Neural progenitor cell (in vitro differentiated cells): ENCODE measurements at regions not wholly inside any gene's neighbourhood (a gene's known extent, or its start where the extent isn't known, plus 50 kb on each side); places are given as distances from the start of the nearest gene placed in this dataset.

Experiments used
- DNase-seq: peaks from one replicate; pipeline ENCODE4 v3.0.0-alpha.2; 2016; ENCODE audit warnings: low spot score
- H2AFZ ChIP-seq: fragments of 200-600 bp; sonication (generic); replicated peaks from 2 replicates; pipeline ENCODE4 v1.6.1; 2016; ENCODE audit warnings: antibody characterized with exemption
- H3F3A ChIP-seq: fragments of 200-600 bp; sonication (generic); 2 replicates; pipeline ENCODE4 v1.6.1; 2016; ENCODE audit warnings: antibody characterized with exemption, low read depth
- H3K27ac ChIP-seq: fragments of 200-600 bp; sonication (generic); 2 replicates; pipeline ENCODE4 v1.5.1; 2016; ENCODE audit warnings: mild to moderate bottlenecking
- H3K27me3 ChIP-seq: fragments of 200-600 bp; sonication (generic); 2 replicates; pipeline ENCODE4 v1.6.1; 2016; ENCODE audit warnings: mild to moderate bottlenecking, moderate library complexity
- H3K36me3 ChIP-seq: fragments of 200-600 bp; sonication (generic); 2 replicates; pipeline ENCODE4 v1.5.1; 2016
- H3K4me1 ChIP-seq: fragments of 200-600 bp; sonication (generic); 2 replicates; pipeline ENCODE4 v1.6.1; 2016; ENCODE audit warnings: mixed run types
- H3K4me2 ChIP-seq: fragments of 200-600 bp; sonication (generic); 2 replicates; pipeline ENCODE4 v1.6.1; 2016
- H3K4me3 ChIP-seq: fragments of 200-600 bp; sonication (generic); 2 replicates; pipeline ENCODE4 v1.5.1; 2016
- H3K79me2 ChIP-seq: fragments of 200-600 bp; sonication (generic); 2 replicates; pipeline ENCODE4 v1.6.1; 2016; ENCODE audit warnings: low read depth
- H3K9ac ChIP-seq: fragments of 200-600 bp; sonication (generic); 2 replicates; pipeline ENCODE4 v1.6.1; 2016
- H3K9me3 ChIP-seq: fragments of 200-600 bp; sonication (generic); 2 replicates; pipeline ENCODE4 v1.5.1; 2016; ENCODE audit warnings: low read depth
- H4K20me1 ChIP-seq: fragments of 200-600 bp; sonication (generic); 2 replicates; pipeline ENCODE4 v1.6.1; 2016; ENCODE audit warnings: low read depth
- H3K27ac Mint-ChIP-seq: 3 replicates; pipeline ENCODE4 v1.8.0; 2021; ENCODE audit warnings: mixed read lengths
- H3K27me3 Mint-ChIP-seq: 2 replicates; pipeline ENCODE4 v1.8.0; 2022; ENCODE audit warnings: low read depth, mild to moderate bottlenecking, inconsistent platforms, moderate library complexity, mixed read lengths; ENCODE audit not compliant: insufficient read depth
- H3K36me3 Mint-ChIP-seq: 3 replicates; pipeline ENCODE4 v1.8.0; 2021; ENCODE audit warnings: mixed read lengths
- H3K4me1 Mint-ChIP-seq: 3 replicates; pipeline ENCODE4 v1.8.0; 2021; ENCODE audit warnings: mixed read lengths
- H3K4me3 Mint-ChIP-seq: 3 replicates; pipeline ENCODE4 v1.8.0; 2021; ENCODE audit warnings: mild to moderate bottlenecking, moderate library complexity, mixed read lengths
- H3K9me3 Mint-ChIP-seq: 3 replicates; pipeline ENCODE4 v1.8.0; 2020; ENCODE audit warnings: mixed read lengths
- EZH2 ChIP-seq: fragments of 200-600 bp; sonication (generic); IDR thresholded peaks from 2 replicates; pipeline ENCODE4 v1.6.1; 2017; ENCODE audit warnings: antibody characterized with exemption, mild to moderate bottlenecking, moderate library complexity
- EZH2phosphoT487 ChIP-seq: fragments of 200-600 bp; sonication (generic); IDR thresholded peaks from 2 replicates; pipeline ENCODE4 v1.6.1; 2017; ENCODE audit warnings: antibody characterized with exemption
- TF ChIP-seq, protein P1 (sequence below): fragments of 200-600 bp; sonication (generic); IDR thresholded peaks from 2 replicates; pipeline ENCODE4 v1.5.1; 2017; ENCODE audit warnings: antibody characterized with exemption, mild to moderate bottlenecking

DNA sequence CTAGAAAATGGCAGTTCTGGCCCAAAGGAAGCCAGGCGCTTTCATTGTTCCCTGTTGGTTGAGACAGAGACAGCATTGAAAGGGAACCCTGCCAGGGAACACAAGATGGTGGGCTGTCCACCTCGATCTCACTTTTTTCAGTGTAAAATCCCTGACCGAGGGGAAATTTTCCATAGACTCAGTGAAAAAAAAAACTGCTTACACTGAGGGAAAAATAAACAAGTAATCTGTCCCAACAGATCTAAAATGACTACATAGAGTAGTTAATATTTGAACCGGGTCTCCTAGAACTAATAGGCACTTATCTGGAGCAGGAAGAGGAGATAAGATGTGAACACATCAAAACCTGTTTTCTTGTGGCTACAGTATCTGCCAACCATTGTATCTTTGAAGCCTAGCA, 763.4 kb upstream of the GOLIM4 start:
- no peak for DNase-seq
- peaks cover 7% of the 10 kb centered on the region for H3K9me3 Mint-ChIP-seq
- Histone ChIP-seq H3K4me1 (no peaks in the 10 kb centered on the region), H3F3A (no peaks in the 10 kb centered on the region), H3K27me3 (no peaks in the 10 kb centered on the region), H3K36me3 (no peaks in the 10 kb centered on the region), H3K9ac (no peak overlapping the region), H3K27ac (no peak overlapping the region), H4K20me1 (no peaks in the 10 kb centered on the region), H3K4me3 (no peak overlapping the region), H3K4me2 (no peak overlapping the region), H2AFZ (no peak overlapping the region), H3K79me2 (no peaks in the 10 kb centered on the region), H3K9me3 (no peaks in the 10 kb centered on the region)
- H3K4me1 Mint-ChIP-seq: no peaks in the 10 kb centered on the region
- no peak overlapping the region for H3K4me3 Mint-ChIP-seq
- H3K27ac Mint-ChIP-seq: no peak overlapping the region
- peaks cover 5% of the 10 kb centered on the region for H3K36me3 Mint-ChIP-seq
- TF ChIP-seq, protein P1, sequence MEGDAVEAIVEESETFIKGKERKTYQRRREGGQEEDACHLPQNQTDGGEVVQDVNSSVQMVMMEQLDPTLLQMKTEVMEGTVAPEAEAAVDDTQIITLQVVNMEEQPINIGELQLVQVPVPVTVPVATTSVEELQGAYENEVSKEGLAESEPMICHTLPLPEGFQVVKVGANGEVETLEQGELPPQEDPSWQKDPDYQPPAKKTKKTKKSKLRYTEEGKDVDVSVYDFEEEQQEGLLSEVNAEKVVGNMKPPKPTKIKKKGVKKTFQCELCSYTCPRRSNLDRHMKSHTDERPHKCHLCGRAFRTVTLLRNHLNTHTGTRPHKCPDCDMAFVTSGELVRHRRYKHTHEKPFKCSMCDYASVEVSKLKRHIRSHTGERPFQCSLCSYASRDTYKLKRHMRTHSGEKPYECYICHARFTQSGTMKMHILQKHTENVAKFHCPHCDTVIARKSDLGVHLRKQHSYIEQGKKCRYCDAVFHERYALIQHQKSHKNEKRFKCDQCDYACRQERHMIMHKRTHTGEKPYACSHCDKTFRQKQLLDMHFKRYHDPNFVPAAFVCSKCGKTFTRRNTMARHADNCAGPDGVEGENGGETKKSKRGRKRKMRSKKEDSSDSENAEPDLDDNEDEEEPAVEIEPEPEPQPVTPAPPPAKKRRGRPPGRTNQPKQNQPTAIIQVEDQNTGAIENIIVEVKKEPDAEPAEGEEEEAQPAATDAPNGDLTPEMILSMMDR: no peak
- TF ChIP-seq EZH2 (no peak), EZH2phosphoT487 (no peak)
- H3K27me3 Mint-ChIP-seq: no peaks in the 10 kb centered on the region

DNA sequence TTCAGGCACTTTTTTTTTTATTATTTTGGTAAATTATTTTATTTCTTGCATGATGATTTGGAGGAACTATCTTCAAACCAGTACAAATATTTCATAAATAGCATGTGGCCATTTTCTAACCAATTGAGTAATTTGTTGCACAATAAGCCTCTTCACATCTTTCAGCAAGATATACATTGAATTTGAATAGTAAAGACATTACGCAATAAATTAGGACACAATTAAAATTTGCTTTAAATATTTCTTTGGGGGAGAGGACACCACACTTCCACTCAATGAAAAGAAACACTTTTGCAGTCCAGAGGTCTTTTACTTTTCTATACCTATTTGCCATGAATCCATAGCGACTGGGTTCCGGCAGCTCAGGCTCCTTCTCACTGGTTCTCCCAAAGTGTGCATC, 762.6 kb upstream of the GOLIM4 start:
- Mint-ChIP-seq H3K4me3 (no peak overlapping the region), H3K27ac (no peak overlapping the region), H3K4me1 (no peaks in the 10 kb centered on the region), H3K9me3 (peaks cover 9% of the 10 kb centered on the region), H3K36me3 (peaks cover 5% of the 10 kb centered on the region), H3K27me3 (no peaks in the 10 kb centered on the region)
- H3K4me3 ChIP-seq: no peak overlapping the region
- no peak overlapping the region for H3K9ac ChIP-seq
- no peak overlapping the region for H3K4me2 ChIP-seq
- no peaks in the 10 kb centered on the region for H3K79me2 ChIP-seq
- H3K27ac ChIP-seq: no peak overlapping the region
- H3K27me3 ChIP-seq: no peaks in the 10 kb centered on the region
- H4K20me1 ChIP-seq: no peaks in the 10 kb centered on the region
- H3K9me3 ChIP-seq: no peaks in the 10 kb centered on the region
- H3K36me3 ChIP-seq: no peaks in the 10 kb centered on the region
- no peak overlapping the region for H2AFZ ChIP-seq
- H3K4me1 ChIP-seq: no peaks in the 10 kb centered on the region
- no peak for DNase-seq
- no peak for TF ChIP-seq EZH2phosphoT487
- TF ChIP-seq EZH2: no peak
- TF ChIP-seq, protein P1: no peak
- H3F3A ChIP-seq: no peaks in the 10 kb centered on the region

DNA sequence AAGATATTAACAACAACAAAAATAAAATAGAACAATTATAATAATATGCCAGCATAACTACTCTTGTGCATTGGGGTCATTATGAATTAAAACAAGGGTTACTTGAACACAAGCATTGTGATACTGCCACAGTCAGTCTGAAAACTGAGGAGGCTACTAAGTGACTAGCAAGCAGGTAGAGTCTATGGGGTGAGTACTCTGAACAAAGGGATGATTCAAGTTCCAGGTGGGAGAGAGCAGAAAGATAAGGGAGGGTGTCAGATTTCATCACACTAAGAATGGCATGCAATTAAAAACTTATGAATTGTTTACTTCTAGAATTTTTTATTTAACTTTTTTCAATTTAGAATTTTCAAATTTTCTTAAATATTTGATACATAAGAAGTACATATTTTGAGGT, 754.4 kb upstream of the GOLIM4 start:
- no peaks in the 10 kb centered on the region for H3K36me3 ChIP-seq
- H3F3A ChIP-seq: no peaks in the 10 kb centered on the region
- H3K79me2 ChIP-seq: no peaks in the 10 kb centered on the region
- H3K9ac ChIP-seq: no peak overlapping the region
- Mint-ChIP-seq H3K9me3 (peaks cover 14% of the 10 kb centered on the region), H3K27me3 (peaks cover 2% of the 10 kb centered on the region), H3K36me3 (peaks cover 1% of the 10 kb centered on the region), H3K4me3 (no peak overlapping the region), H3K27ac (no peak overlapping the region), H3K4me1 (peaks cover 5% of the 10 kb centered on the region)
- H3K9me3 ChIP-seq: no peaks in the 10 kb centered on the region
- H3K4me3 ChIP-seq: no peak overlapping the region
- no peak for DNase-seq
- H3K4me1 ChIP-seq: no peaks in the 10 kb centered on the region
- no peak overlapping the region for H2AFZ ChIP-seq
- no peak overlapping the region for H3K27ac ChIP-seq
- H3K27me3 ChIP-seq: peaks cover 14% of the 10 kb centered on the region
- H3K4me2 ChIP-seq: no peak overlapping the region
- TF ChIP-seq, protein P1: no peak
- TF ChIP-seq EZH2phosphoT487: no peak
- TF ChIP-seq EZH2: no peak
- H4K20me1 ChIP-seq: no peaks in the 10 kb centered on the region
